Mesodermal cell (in vitro differentiated cells): ENCODE measurements at regions not wholly inside any gene's neighbourhood (a gene's known extent, or its start where the extent isn't known, plus 50 kb on each side); places are given as distances from the start of the nearest gene placed in this dataset.
"Not testable (repeated sequence)": the region's sequence is repeated elsewhere in the genome, so short reads cannot be mapped to it uniquely, and the experiment has no call there.

Experiments
- H3K27ac ChIP-seq: 2 replicates; pipeline ENCODE4 v1.7.0; 2013; ENCODE audit warnings: mild to moderate bottlenecking, low read depth, low read length, moderate library complexity; ENCODE audit not compliant: severe bottlenecking
- H3K36me3 ChIP-seq: 2 replicates; pipeline ENCODE4 v1.7.1; 2013; ENCODE audit warnings: mild to moderate bottlenecking, low read length, moderate library complexity; ENCODE audit not compliant: control insufficient read depth, insufficient read depth
- H3K4me1 ChIP-seq: one replicate; pipeline ENCODE4 v1.7.1; 2013; ENCODE audit warnings: mild to moderate bottlenecking, low read length; ENCODE audit not compliant: insufficient read depth, control insufficient read depth, poor library complexity, severe bottlenecking
- H3K4me3 ChIP-seq: 2 replicates; pipeline ENCODE4 v1.7.0; 2013; ENCODE audit warnings: low read length, control low read depth, mild to moderate bottlenecking; ENCODE audit not compliant: insufficient read depth, poor library complexity, severe bottlenecking; ENCODE audit errors: extremely low read depth
- H3K9me3 ChIP-seq: 2 replicates; pipeline ENCODE4 v1.7.1; 2013; ENCODE audit warnings: mild to moderate bottlenecking, low read length, moderate library complexity; ENCODE audit not compliant: control insufficient read depth
- WGBS, 2 experiments: methylation state at CpG; one replicate each; pipeline ENCODE4 v1.1.5; 2013; ENCODE audit warnings: missing lambda C conversion rate in 2 of 2; ENCODE audit not compliant: insufficient coverage in 2 of 2; 5-methylcytosine and 5-hydroxymethylcytosine counted together

- no peaks in the 10 kb centered on the region for H3K36me3 ChIP-seq
- no peak overlapping the region for H3K4me3 ChIP-seq
- no peaks in the 10 kb centered on the region for H3K4me1 ChIP-seq
- no peak overlapping the region for H3K27ac ChIP-seq
- WGBS, 2 experiments = 100% methylated on average over 1 of the region's 1 CpG; no CpG with 5 or more reads in 1 of the 2 experiments
- H3K9me3 ChIP-seq = peaks cover 7% of the 10 kb centered on the region
Observed at GRCh38 chr5:18653216-18653752, 1019.0 kb downstream of the TAF11L14 start.

GRCh38 chr5:18660511-18660910, 1026.3 kb downstream of the TAF11L14 start:
- Histone ChIP-seq H3K9me3 (no peaks in the 10 kb centered on the region), H3K4me1 (no peaks in the 10 kb centered on the region), H3K27ac (no peak overlapping the region), H3K4me3 (no peak overlapping the region), H3K36me3 (no peaks in the 10 kb centered on the region)

- 93 to 100% methylated on average over 1 of the region's 2 CpGs for WGBS, 2 experiments
- H3K9me3 ChIP-seq = no peaks in the 10 kb centered on the region
Observed at GRCh38 chr5:18662231-18662630, 1028.0 kb downstream of the TAF11L14 start.

GRCh38 chr5:18674212-18674611, 1040.0 kb downstream of the TAF11L14 start:
- H3K9me3 ChIP-seq, H3K4me3 ChIP-seq, H3K36me3 ChIP-seq, H3K27ac ChIP-seq, H3K4me1 ChIP-seq: not testable (repeated sequence)
- 80% methylated on average over 1 of the region's 4 CpGs; no CpG with 5 or more reads in 1 of the 2 experiments for WGBS, 2 experiments

More at GRCh38 chr5:18662231-18662630, 1028.0 kb downstream of the TAF11L14 start:
- Histone ChIP-seq H3K4me3 (no peak overlapping the region), H3K4me1 (no peaks in the 10 kb centered on the region), H3K27ac (no peak overlapping the region), H3K36me3 (no peaks in the 10 kb centered on the region)

GRCh38 chr5:18675041-18675440, 1040.8 kb downstream of the TAF11L14 start:
- Histone ChIP-seq H3K4me3 (no peak overlapping the region), H3K36me3 (no peaks in the 10 kb centered on the region), H3K9me3 (no peaks in the 10 kb centered on the region), H3K4me1 (no peaks in the 10 kb centered on the region), H3K27ac (no peak overlapping the region)
- 100% methylated on average over 2 of the region's 2 CpGs for WGBS, 2 experiments

- Histone ChIP-seq H3K4me3 (no peak overlapping the region), H3K4me1 (no peaks in the 10 kb centered on the region), H3K9me3 (no peaks in the 10 kb centered on the region), H3K27ac (no peak overlapping the region), H3K36me3 (no peaks in the 10 kb centered on the region)
- WGBS, 2 experiments = 100% methylated on average over 2 to 3 of the region's 3 CpGs
Observed at GRCh38 chr5:18686253-18686652, 1052.0 kb downstream of the TAF11L14 start.

- no peaks in the 10 kb centered on the region for H3K4me1 ChIP-seq
- H3K9me3 ChIP-seq = no peaks in the 10 kb centered on the region
- no peak overlapping the region for H3K4me3 ChIP-seq
- WGBS, 2 experiments = 86 to 100% methylated on average over 1 of the region's 2 CpGs
- H3K36me3 ChIP-seq = no peaks in the 10 kb centered on the region
- H3K27ac ChIP-seq = no peak overlapping the region
Observed at GRCh38 chr5:18687429-18687828, 1053.2 kb downstream of the TAF11L14 start.

- Histone ChIP-seq H3K27ac (no peak overlapping the region), H3K4me3 (no peak overlapping the region), H3K36me3 (no peaks in the 10 kb centered on the region), H3K9me3 (no peaks in the 10 kb centered on the region), H3K4me1 (peaks cover 2% of the 10 kb centered on the region)
- 88 to 90% methylated on average over 1 of the region's 1 CpG for WGBS, 2 experiments
Observed at GRCh38 chr5:18699681-18700080, 1065.4 kb downstream of the TAF11L14 start.

- no CpG with 5 or more reads among the region's 1 CpG for WGBS, 2 experiments
- H3K27ac ChIP-seq = no peak overlapping the region
- no peaks in the 10 kb centered on the region for H3K36me3 ChIP-seq
- H3K4me3 ChIP-seq = no peak overlapping the region
- H3K4me1 ChIP-seq = peaks cover 2% of the 10 kb centered on the region
- no peaks in the 10 kb centered on the region for H3K9me3 ChIP-seq
Observed at GRCh38 chr5:18702821-18703220, 1068.6 kb downstream of the TAF11L14 start.

GRCh38 chr5:18712936-18713485, 1078.8 kb downstream of the TAF11L14 start:
- Histone ChIP-seq H3K4me1 (no peaks in the 10 kb centered on the region), H3K27ac (no peak overlapping the region), H3K4me3 (no peak overlapping the region), H3K36me3 (no peaks in the 10 kb centered on the region), H3K9me3 (no peaks in the 10 kb centered on the region)
- WGBS, 2 experiments = 69 to 92% methylated on average over 2 of the region's 5 CpGs

- no peaks in the 10 kb centered on the region for H3K36me3 ChIP-seq
- no peaks in the 10 kb centered on the region for H3K4me1 ChIP-seq
- H3K27ac ChIP-seq = no peak overlapping the region
- H3K4me3 ChIP-seq = no peak overlapping the region
- no peaks in the 10 kb centered on the region for H3K9me3 ChIP-seq
- 83% methylated on average over 1 of the region's 1 CpG; no CpG with 5 or more reads in 1 of the 2 experiments for WGBS, 2 experiments
Observed at GRCh38 chr5:18720002-18720401, 1085.7 kb downstream of the TAF11L14 start.
